HL-60 (cell line): ENCODE measurements at regions not wholly inside any gene's neighbourhood (a gene's known extent, or its start where the extent isn't known, plus 50 kb on each side); places are given as distances from the start of the nearest gene placed in this dataset.

ENCODE experiments used
- CTCF ChIP-seq: IDR thresholded peaks from one replicate; pipeline ENCODE4 v1.5.1; 2011; ENCODE audit warnings: low read length, control low read depth, inconsistent platforms; ENCODE audit not compliant: insufficient read depth
- GABPA ChIP-seq: IDR thresholded peaks from 2 replicates; pipeline ENCODE4 v1.6.1; 2012; ENCODE audit warnings: low read depth
- POLR2AphosphoS5 ChIP-seq: IDR thresholded peaks from 2 replicates; pipeline ENCODE4 v1.6.1; 2012; ENCODE audit warnings: low read depth

- TF ChIP-seq POLR2AphosphoS5: no peak
- no peak for TF ChIP-seq CTCF
- TF ChIP-seq GABPA: no peak
These were observed 221.1 kb upstream of the TLL1 start for GRCh38 chr4:165651901-165652300.
